GM12872 (cell line): ENCODE measurements at regions not wholly inside any gene's neighbourhood (a gene's known extent, or its start where the extent isn't known, plus 50 kb on each side); places are given as distances from the start of the nearest gene placed in this dataset.

Source experiments
- TF ChIP-seq, protein P1 (sequence below): IDR thresholded peaks from 3 replicates; pipeline ENCODE4 v1.5.1; 2011; ENCODE audit warnings: low read depth, mild to moderate bottlenecking, low read length, moderate library complexity; ENCODE audit not compliant: insufficient read depth

- TF ChIP-seq, protein P1, sequence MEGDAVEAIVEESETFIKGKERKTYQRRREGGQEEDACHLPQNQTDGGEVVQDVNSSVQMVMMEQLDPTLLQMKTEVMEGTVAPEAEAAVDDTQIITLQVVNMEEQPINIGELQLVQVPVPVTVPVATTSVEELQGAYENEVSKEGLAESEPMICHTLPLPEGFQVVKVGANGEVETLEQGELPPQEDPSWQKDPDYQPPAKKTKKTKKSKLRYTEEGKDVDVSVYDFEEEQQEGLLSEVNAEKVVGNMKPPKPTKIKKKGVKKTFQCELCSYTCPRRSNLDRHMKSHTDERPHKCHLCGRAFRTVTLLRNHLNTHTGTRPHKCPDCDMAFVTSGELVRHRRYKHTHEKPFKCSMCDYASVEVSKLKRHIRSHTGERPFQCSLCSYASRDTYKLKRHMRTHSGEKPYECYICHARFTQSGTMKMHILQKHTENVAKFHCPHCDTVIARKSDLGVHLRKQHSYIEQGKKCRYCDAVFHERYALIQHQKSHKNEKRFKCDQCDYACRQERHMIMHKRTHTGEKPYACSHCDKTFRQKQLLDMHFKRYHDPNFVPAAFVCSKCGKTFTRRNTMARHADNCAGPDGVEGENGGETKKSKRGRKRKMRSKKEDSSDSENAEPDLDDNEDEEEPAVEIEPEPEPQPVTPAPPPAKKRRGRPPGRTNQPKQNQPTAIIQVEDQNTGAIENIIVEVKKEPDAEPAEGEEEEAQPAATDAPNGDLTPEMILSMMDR, result no peak
Observed at GRCh38 chr7:50160206-50160605, 67.2 kb upstream of the ZPBP start.

DNA sequence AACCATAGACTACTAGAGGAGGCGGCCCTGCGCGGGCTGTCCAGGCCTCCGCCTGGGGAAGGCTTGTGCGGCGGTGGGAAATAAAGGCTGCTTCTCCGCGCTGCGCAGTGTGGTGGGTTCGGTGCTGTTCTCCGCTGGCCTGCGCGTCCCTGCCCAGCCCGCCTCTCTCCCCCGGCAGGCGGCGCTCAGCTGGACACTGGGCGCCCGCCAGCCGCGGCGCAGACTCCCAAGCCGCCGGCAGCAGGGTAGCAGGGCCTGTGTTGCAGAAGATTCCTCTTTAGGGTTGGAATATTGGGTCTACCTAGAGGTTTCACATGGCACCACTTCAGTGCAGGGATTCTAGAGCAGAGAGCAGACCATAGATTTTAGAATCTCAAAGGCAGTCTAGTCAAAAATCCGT lies 66.1 kb upstream of the ZPBP start:
- TF ChIP-seq, protein P1, result no peak

- TF ChIP-seq, protein P1, result no peak
Observed at GRCh38 chr7:50156706-50157105, 63.7 kb upstream of the ZPBP start.

GRCh38 chr7:50156163-50156562 lies 63.1 kb upstream of the ZPBP start:
- TF ChIP-seq, protein P1, result no peak

DNA sequence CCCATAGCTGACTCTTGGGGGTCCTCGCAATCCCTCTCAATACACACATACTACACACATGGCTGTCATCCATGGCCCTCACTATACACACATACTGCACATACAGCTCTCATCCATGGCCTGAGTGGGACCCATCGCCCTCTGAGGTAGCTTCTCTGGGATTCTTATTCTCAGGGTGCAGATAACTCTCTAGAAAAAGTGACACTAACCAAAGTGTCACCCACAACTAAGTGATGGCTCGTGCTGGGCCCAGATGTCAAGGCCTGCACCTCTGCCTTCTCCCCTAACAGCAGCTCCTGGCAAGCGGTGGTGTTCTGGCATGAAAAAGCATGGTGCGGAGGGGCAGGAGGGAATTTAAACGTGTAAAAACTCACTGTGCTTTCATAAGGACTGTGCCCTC lies 62.7 kb upstream of the ZPBP start:
- TF ChIP-seq, protein P1, result no peak

DNA sequence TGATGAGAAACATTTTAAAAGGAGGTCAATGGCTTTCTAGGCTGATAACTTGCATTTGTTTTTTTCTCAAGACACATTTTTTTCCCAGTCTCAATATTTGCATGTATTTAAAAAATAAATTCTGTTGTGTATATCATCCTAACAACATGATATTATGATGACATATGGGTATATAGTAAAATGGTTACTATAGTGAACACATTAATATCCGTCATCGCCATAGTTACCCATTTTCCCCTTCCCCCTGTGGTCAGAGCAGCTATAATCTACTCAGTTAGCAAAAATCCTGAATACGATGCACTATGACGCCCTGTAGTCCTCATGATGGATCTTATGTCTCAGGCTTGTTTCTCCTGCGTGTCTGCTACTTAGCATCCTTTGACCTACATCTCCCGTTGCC lies 60.9 kb upstream of the ZPBP start:
- TF ChIP-seq, protein P1, result no peak

DNA sequence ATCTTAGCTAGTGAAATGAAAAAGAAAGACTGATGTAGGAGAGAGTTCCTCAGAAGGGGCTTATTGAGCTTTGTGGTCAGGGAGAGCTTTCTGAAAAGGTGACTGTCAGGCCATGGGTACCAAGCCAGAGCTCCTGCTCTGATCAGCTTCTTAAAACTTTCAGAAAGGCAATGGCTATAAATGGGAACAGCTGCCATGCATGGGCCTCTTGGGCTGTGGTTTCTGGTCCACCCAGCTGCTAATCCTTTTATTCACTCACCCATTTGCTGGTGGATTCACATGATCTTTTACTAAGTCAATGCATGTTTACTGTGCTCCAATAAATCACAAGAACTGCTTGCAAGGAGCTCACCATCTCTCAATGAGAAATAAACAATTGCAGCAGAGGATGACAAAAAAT lies 60.1 kb upstream of the ZPBP start:
- TF ChIP-seq, protein P1, result no peak

GRCh38 chr7:50152486-50152885 lies 59.4 kb upstream of the ZPBP start:
- TF ChIP-seq, protein P1, result no peak
